NCI-H2107 (cell line): ENCODE measurements at regions not wholly inside any gene's neighbourhood (a gene's known extent, or its start where the extent isn't known, plus 50 kb on each side); places are given as distances from the start of the nearest gene placed in this dataset.
"Not testable (repeated sequence)": the region's sequence is repeated elsewhere in the genome, so short reads cannot be mapped to it uniquely, and the experiment has no call there.

ENCODE experiments used
- DNase-seq: peaks from one replicate; lab custom pipeline; 2025; lab: John Stamatoyannopoulos, UW

- no peak for DNase-seq
Measured at GRCh38 chr9:21597284-21597683, 115.2 kb upstream of the IFNE start.

GRCh38 chr9:21598749-21599148 is 116.6 kb upstream of the IFNE start:
- DNase-seq: no peak

- DNase-seq: no peak
Measured at GRCh38 chr9:21605489-21605931, 123.4 kb upstream of the IFNE start.

GRCh38 chr9:21607576-21607975 is 125.5 kb upstream of the IFNE start:
- no peak for DNase-seq

GRCh38 chr9:21608200-21608599 is 126.1 kb upstream of the IFNE start:
- no peak for DNase-seq

GRCh38 chr9:21609506-21609905 is 127.4 kb upstream of the IFNE start:
- no peak for DNase-seq

- DNase-seq: no peak
Measured at GRCh38 chr9:21611891-21612290, 129.8 kb upstream of the IFNE start.

GRCh38 chr9:21615018-21615417 is 132.9 kb upstream of the IFNE start:
- DNase-seq: no peak

GRCh38 chr9:21615446-21615845 is 133.3 kb upstream of the IFNE start:
- DNase-seq: no peak

GRCh38 chr9:21616082-21616778 is 134.1 kb upstream of the IFNE start:
- no peak for DNase-seq

- no peak for DNase-seq
Measured at GRCh38 chr9:21624675-21625644, 142.8 kb upstream of the IFNE start.

GRCh38 chr9:21626493-21626892 is 144.4 kb upstream of the IFNE start:
- DNase-seq: no peak

GRCh38 chr9:21628954-21629353 is 146.8 kb upstream of the IFNE start:
- not testable (repeated sequence) for DNase-seq

GRCh38 chr9:21634951-21635350 is 152.8 kb upstream of the IFNE start:
- no peak for DNase-seq

- DNase-seq: no peak
Measured at GRCh38 chr9:21638104-21638503, 156.0 kb upstream of the IFNE start.

- DNase-seq: no peak
Measured at GRCh38 chr9:21653091-21653490, 149.3 kb upstream of the MTAP start.

GRCh38 chr9:21653589-21653988 is 148.8 kb upstream of the MTAP start:
- no peak for DNase-seq

GRCh38 chr9:21656776-21657674 is 145.4 kb upstream of the MTAP start:
- DNase-seq: no peak

- no peak for DNase-seq
Measured at GRCh38 chr9:21657966-21658667, 144.3 kb upstream of the MTAP start.

- no peak for DNase-seq
Measured at GRCh38 chr9:21660976-21661375, 141.5 kb upstream of the MTAP start.

- DNase-seq: no peak
Measured at GRCh38 chr9:21661626-21662025, 140.8 kb upstream of the MTAP start.
